HS-5 (cell line): ENCODE measurements at regions not wholly inside any gene's neighbourhood (a gene's known extent, or its start where the extent isn't known, plus 50 kb on each side); places are given as distances from the start of the nearest gene placed in this dataset.
"Not testable (repeated sequence)": the region's sequence is repeated elsewhere in the genome, so short reads cannot be mapped to it uniquely, and the experiment has no call there.

Experiments
- DNase-seq: peaks from one replicate; pipeline ENCODE4 v3.0.0-alpha.2; 2012; ENCODE audit warnings: low read depth

DNA sequence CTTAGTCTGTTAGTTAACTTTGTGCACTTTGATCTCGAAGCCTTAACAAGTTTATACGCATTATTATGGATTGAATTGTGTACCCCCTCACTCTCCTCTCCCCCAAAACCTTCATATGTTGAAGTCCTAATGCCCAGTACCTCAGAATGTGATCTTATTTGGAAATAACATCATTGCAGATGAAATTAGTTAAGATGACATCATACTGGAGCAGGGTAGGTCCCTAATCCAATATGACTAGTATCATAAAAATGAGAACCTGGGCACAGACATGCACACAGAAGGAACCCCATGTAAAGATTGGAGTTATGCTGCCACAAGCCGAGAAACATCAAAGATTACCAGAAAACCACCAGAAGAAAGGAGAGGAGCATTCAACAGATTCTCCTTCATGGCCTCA, 85.8 kb upstream of the TSC22D1 start:
- no peak for DNase-seq

DNA sequence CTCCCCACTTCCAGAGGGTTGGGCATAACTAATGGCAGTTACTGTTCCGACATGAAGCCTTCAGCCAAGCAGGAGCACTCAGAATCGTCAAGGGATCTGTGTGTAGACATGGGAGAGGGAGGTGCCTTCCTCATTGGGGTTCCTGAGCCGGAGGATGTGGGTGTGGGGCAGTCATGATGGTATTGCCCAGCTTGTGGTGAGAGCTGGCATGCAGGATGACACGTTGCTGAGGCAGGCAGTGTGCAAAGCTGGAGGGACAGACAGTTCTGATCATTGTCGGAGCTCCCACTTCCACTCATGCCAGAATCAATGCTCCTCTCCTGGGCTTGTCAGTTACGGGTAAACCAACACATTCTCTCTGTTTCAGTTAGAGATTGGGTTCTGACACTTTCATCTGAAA, 83.9 kb upstream of the TSC22D1 start:
- no peak for DNase-seq

GRCh38 chr13:44652962-44653660, 77.0 kb upstream of the TSC22D1 start:
- DNase-seq, result no peak

DNA sequence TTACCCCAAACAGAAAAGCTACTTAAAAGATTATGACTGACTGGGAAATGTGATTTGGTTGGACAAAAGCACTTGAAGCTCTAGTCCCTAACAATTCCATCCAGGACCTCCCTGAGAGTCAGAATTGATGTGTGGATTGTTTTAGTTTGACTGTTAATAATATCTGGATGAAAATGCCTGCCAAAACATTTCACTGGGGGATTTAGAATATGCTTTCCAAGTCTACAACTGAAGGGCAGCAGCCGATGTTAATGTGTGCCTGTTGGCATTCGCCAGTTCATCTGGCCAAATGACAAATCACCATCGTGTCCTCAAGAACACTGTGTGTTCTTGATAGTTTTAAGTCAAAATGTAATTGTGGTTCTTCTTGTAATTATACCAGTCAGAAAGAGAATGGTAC, 76.0 kb upstream of the TSC22D1 start:
- DNase-seq, result no peak

DNA sequence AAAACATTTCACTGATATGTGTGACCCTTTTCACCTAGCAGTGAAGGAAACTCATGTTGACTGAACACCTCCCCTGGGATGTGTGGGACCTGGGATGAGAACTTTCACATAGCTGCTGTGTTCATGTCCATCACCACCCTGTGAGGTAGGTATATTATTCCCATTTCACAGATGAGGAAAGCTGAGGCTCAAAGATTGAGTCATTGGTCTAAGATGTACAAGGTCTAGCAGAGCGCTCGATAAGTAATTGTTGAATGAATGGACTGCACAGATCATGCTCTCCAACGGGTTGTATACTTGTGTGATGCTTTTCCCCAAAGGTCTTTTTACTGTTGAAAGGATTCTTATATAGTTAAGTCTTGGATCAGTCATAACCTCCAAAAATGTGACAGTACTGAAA, 75.6 kb upstream of the TSC22D1 start:
- DNase-seq, result no peak

DNA sequence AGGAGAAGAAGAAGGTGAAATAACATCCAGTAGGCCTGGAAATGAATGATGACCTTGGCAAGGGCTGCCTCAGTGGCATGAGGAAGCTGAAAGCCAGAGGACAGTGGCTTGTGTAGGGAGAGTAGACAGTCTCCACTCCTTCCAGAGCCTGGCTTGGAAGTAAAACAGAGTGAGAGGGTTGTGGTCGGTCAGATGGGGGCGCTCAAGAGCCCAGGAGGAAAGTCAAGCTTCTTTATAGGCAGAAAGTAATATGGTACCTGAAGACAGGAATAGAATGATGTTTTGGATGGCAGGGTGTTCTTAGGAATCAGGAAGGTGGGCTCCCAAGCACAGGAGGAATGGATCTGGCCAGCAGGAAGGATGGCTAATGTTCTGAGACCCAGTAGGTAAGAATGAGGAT, 75.1 kb upstream of the TSC22D1 start:
- DNase-seq, result no peak

DNA sequence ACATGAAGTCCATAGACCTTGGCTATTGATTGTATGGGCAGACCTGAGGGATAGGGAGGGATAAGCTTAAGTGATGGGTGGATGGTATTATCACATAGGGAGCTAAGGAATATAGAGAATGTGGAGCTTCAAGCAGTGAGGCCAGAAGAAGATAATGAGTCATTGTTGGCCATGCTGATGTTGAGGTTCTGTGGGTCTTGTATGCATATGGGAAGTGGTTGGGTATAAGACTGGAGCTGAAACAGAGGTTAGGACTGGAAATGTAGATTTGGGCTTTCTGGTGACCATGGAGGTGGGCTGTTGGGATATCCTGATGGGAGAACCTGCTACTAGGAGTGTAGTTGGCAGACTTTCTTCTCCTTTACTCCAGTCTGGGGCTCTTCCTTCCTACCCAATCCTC, 73.7 kb upstream of the TSC22D1 start:
- DNase-seq, result no peak

- no peak for DNase-seq
These were observed 72.9 kb upstream of the TSC22D1 start for GRCh38 chr13:44649104-44649428.

DNA sequence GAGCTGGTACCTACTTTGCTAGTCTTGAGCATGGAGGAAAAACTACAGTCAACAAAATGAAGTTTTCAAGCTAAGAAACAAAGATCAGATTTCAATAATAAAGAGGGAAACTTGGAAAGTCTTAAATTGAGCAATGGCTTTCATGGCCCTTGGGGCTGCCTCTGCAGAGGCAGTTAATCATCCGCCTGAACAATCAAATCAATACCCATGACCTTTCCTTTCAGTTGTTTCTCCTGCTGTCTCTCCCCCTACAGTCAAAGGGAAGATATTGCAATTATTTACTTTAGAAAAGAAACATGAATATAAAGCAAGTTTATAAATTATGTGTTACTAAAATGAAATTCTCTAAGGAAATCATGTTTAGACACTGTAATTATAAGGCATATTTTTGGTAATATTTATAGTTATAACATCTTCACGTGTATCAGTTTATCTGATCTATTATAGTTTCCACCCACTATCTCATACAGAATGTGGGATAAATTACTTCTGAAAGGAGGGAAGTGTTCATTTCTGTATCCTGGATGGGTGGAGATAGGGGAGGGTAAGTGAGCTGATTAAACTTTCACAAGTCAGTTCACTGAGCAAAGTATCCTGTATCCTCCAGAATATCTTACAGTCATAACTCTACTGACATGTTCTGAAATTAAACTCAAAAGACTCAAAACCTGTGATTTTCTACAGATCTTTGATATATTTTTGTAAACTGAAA, 72.4 kb upstream of the TSC22D1 start:
- DNase-seq, result no peak

DNA sequence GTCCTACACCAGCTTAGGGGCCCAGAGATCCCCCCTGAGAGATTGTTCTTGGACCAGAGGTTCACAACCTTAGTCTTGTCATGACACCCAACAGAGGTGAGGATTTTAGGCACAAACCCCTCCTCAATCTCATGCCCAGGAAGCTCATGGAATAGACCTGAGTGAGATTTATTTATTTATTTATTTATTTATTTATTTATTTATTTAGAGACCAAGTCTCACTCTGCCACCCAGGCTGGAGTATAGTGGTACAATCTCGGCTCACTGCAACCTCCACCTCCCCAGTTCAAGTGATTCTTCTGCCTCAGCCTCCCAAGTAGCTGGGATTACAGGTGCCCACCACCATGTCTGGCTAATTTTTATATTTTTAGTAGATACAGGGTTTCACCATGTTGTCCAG, 71.4 kb upstream of the TSC22D1 start:
- not testable (repeated sequence) for DNase-seq

- no peak for DNase-seq
These were observed 69.9 kb upstream of the TSC22D1 start for GRCh38 chr13:44646044-44646443.

DNA sequence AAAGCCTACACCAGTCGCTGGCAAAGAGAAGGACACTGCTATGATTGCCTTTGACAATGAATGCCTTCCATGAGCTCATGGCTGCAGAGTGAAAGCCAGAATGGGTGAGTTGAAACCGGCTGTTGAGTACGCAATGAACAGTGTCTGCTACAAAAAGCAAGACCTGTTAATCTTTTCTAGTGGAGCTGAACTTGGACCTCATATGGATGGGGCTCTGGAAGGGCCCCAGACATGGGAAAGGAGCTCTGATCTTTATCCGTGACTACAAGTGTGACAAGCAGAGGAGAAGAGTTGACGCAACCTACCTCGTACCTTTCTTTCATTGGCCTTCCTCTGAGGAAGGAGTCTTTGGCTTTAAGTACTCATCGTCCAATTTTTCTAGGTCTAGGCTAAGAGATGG, 67.1 kb upstream of the TSC22D1 start:
- no peak for DNase-seq

- DNase-seq, result no peak
These were observed 61.5 kb upstream of the TSC22D1 start for GRCh38 chr13:44637581-44637980.

- peak; percentile 20 for DNase-seq
These were observed 53.5 kb upstream of the TSC22D1 start for GRCh38 chr13:44629465-44630183.

DNA sequence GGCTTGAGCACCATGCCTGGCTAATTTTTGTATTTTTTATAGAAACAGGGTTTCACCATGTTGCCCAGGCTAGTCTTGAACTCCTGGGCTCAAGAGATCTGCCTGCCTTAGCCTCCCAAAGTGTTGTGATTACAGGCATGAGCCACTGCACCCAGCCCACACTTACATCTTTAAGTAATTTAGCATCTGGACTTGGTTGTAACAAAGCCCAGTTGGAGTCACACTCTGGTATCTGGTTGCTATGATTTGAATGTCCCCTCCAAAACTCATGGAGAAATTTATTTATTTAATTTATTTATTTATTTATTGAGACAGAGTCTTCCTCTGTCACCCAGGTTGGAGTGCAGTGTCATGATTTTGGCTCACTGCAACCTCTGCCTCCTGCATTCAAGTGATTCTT, 52.7 kb upstream of the TSC22D1 start:
- DNase-seq, result not testable (repeated sequence)

DNA sequence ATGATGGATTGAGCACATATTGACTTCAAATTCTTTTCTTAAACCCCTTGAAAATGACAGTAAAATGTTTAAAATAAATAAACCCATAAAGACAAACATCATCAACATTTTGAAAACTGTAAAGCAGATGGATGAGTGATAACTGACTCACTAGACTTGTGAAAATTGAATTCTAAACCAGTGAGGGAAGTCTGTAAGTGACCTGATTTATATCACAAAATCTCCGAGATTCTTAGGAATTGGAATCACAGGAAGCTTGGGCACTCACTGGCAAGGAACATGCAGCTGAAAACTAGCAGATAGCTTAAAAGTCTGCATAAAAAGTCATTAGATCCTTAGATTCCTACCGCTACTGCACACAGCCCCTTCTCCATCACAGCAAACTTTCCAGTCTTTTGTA, 51.3 kb upstream of the TSC22D1 start:
- peak; percentile 15 for DNase-seq

- no peak for DNase-seq
These were observed 50.0 kb upstream of the TSC22D1 start for GRCh38 chr13:44626176-44626575.
